K562 (cell line): ENCODE measurements at regions not wholly inside any gene's neighbourhood (a gene's known extent, or its start where the extent isn't known, plus 50 kb on each side); places are given as distances from the start of the nearest gene placed in this dataset.

Experiments used
- ATAC-seq: fragments of 200-7000 bp; cut with Tn5 transposase; 3 replicates; pipeline ENCODE4 v1.9.1; 2020; ENCODE audit warnings: moderate library complexity
- BruUV-seq: library from RNA; stranded (reverse); fragments of 400-500 nt; replicated peaks from 2 replicates; lab custom pipeline; 2021; lab: Mats Ljungman, UMichigan
- CTCF ChIA-PET: fragments of 300-600 bp; formaldehyde crosslinking; extraction: SDS; loops from one replicate; lab custom pipeline; 2021; ENCODE audit warnings: low intra/inter-chr PET ratio; lab: Yijun Ruan, JAX
- POLR2A ChIA-PET: fragments of 300-600, 350-650 bp; sonication (Branson Sonifier 250); formaldehyde crosslinking; extraction: SDS; loops from one replicate; lab custom pipeline; 2021; ENCODE audit warnings: antibody characterized with exemption, inconsistent platforms; lab: Yijun Ruan, JAX
- DNase-seq, 4 experiments: peaks; one replicate each; pipeline versions ENCODE4 v3.0.0 to v3.0.0-alpha.2; 2011 to 2018; ENCODE audit warnings: low spot score in 3 of 4, mixed read lengths in 3 of 4; ENCODE audit errors: extremely low read depth in 1 of 4
- FAIRE-seq: peaks from 2 replicates; lab custom pipeline; 2011; peaks lifted over from hg19 to GRCh38; lab: Jason Lieb, UNC
- H2AFZ ChIP-seq: 2 replicates; pipeline ENCODE4 v1.6.0; 2011; ENCODE audit warnings: low read depth, low read length, control low read depth, inconsistent platforms
- H3K27ac ChIP-seq: fragments of 200-600 bp; 3 replicates; pipeline ENCODE4 v1.8.0; 2011; ENCODE audit warnings: low read depth, mild to moderate bottlenecking, control low read depth, inconsistent platforms, low read length, moderate library complexity, mixed read lengths; ENCODE audit errors: extremely low read depth
- H3K27me3 ChIP-seq, 2 experiments: fragments of 300-600 bp in 1 of 2; 2 replicates in 1 of 2; 3 replicates in 1 of 2; pipeline versions ENCODE4 v1.6.0 to v1.8.0; 2011; ENCODE audit warnings: inconsistent platforms in 2 of 2, low read length in 2 of 2, mild to moderate bottlenecking in 1 of 2, mixed read lengths in 1 of 2, moderate library complexity in 1 of 2; ENCODE audit not compliant: control insufficient read depth in 2 of 2, insufficient read depth in 2 of 2
- H3K36me3 ChIP-seq: fragments of 300-600 bp; 3 replicates; pipeline ENCODE4 v1.8.0; 2011; ENCODE audit warnings: mild to moderate bottlenecking, low read length, inconsistent platforms; ENCODE audit not compliant: control insufficient read depth, insufficient read depth
- H3K4me1 ChIP-seq, 2 experiments: fragments of 200-600 bp in 1 of 2; replicated peaks in 1 of 2; 2 replicates in 1 of 2; 3 replicates in 1 of 2; pipeline versions ENCODE4 v1.5.1 to v1.8.0; 2011; ENCODE audit warnings: inconsistent platforms in 2 of 2, low read length in 2 of 2, mild to moderate bottlenecking in 1 of 2, mixed read lengths in 1 of 2, moderate library complexity in 1 of 2; ENCODE audit not compliant: control insufficient read depth in 2 of 2, insufficient read depth in 2 of 2
- H3K4me2 ChIP-seq: 2 replicates; pipeline ENCODE4 v1.6.1; 2011; ENCODE audit warnings: low read length, control low read depth, inconsistent platforms, mixed read lengths; ENCODE audit not compliant: insufficient read depth
- H3K4me3 ChIP-seq: fragments of 200-600 bp; sonication (generic), shearing (Covaris generic); 2 replicates; pipeline ENCODE4 v1.5.1; 2016; ENCODE audit warnings: control low read depth, inconsistent platforms
- H3K79me2 ChIP-seq: fragments of 200-600 bp; 3 replicates; pipeline ENCODE4 v1.8.0; 2011; ENCODE audit warnings: low read length, inconsistent platforms; ENCODE audit not compliant: control insufficient read depth, insufficient read depth
- H3K9ac ChIP-seq, 2 experiments: 2 replicates each; pipeline versions ENCODE4 v1.6.0 to v1.6.1; 2011; ENCODE audit warnings: low read depth in 2 of 2, low read length in 2 of 2, control low read depth in 1 of 2, inconsistent platforms in 1 of 2, mild to moderate bottlenecking in 1 of 2, mixed read lengths in 1 of 2; ENCODE audit not compliant: insufficient read depth in 1 of 2
- H3K9me1 ChIP-seq: one replicate; pipeline ENCODE4 v1.6.0; 2011; ENCODE audit warnings: inconsistent platforms, mild to moderate bottlenecking, low read length, moderate library complexity; ENCODE audit not compliant: control insufficient read depth, insufficient read depth
- H3K9me3 ChIP-seq: replicated peaks from 2 replicates; pipeline ENCODE4 v1.5.1; 2011; ENCODE audit warnings: low read depth, low read length, inconsistent platforms; ENCODE audit not compliant: control insufficient read depth, insufficient read depth
- H4K20me1 ChIP-seq: replicated peaks from 2 replicates; pipeline ENCODE4 v1.6.1; 2011; ENCODE audit warnings: low read length, inconsistent platforms, mixed read lengths; ENCODE audit not compliant: control insufficient read depth, insufficient read depth
- BRCA1 ChIP-seq, 2 experiments: fragments of 450-650 bp in 1 of 2; sonication (generic) in 1 of 2; formaldehyde crosslinking in 1 of 2; IDR thresholded peaks; 2 replicates each; pipeline versions ENCODE4 v1.5.0 to v1.6.1; 2017 to 2020; ENCODE audit warnings: mild to moderate bottlenecking in 1 of 2, missing genetic modification reagents in 1 of 2
- CEBPB ChIP-seq: fragments of 450-650 bp; IDR thresholded peaks from 2 replicates; pipeline ENCODE4 v1.6.1; 2016; ENCODE audit warnings: missing genetic modification characterization, missing compliant biosample characterization
- HDAC2 ChIP-seq: fragments of 450-650 bp; IDR thresholded peaks from 2 replicates; pipeline ENCODE4 v1.6.1; 2016; ENCODE audit warnings: mild to moderate bottlenecking
- HDAC6 ChIP-seq: IDR thresholded peaks from 2 replicates; pipeline ENCODE4 v1.6.1; 2012; ENCODE audit warnings: low read depth, mild to moderate bottlenecking, control low read depth, inconsistent platforms, low read length, moderate library complexity
- HMBOX1 ChIP-seq: sonication (generic); IDR thresholded peaks from 2 replicates; pipeline ENCODE4 v1.6.1; 2016
- HMG20B ChIP-seq: fragments of 250-450 bp; sonication (Bioruptor Pico); IDR thresholded peaks from 2 replicates; pipeline ENCODE4 v1.5.0; 2021; ENCODE audit warnings: mild to moderate bottlenecking
- HSF4 ChIP-seq: fragments of 250-450 bp; sonication (Bioruptor Pico); IDR thresholded peaks from 2 replicates; pipeline ENCODE4 v2.1.2; 2022; ENCODE audit warnings: mild to moderate bottlenecking, moderate library complexity, borderline replicate concordance
- LARP7 ChIP-seq: fragments of 450-650 bp; IDR thresholded peaks from 2 replicates; pipeline ENCODE4 v1.6.1; 2016
- NR1H2 ChIP-seq: sonication (generic); formaldehyde crosslinking; IDR thresholded peaks from 2 replicates; pipeline ENCODE4 v1.4.0; 2020; ENCODE audit warnings: mild to moderate bottlenecking, missing genetic modification reagents
- PYGO2 ChIP-seq: fragments of 450-650 bp; IDR thresholded peaks from 2 replicates; pipeline ENCODE4 v1.6.1; 2016; ENCODE audit warnings: mild to moderate bottlenecking, missing genetic modification characterization, moderate library complexity, missing compliant biosample characterization
- STAG1 ChIP-seq: sonication (generic); formaldehyde crosslinking; IDR thresholded peaks from 2 replicates; pipeline ENCODE4 v1.5.0; 2020; ENCODE audit warnings: missing genetic modification reagents, borderline replicate concordance
- whole genome bisulfite sequencing: fragments of 100-300 bp; shearing (Covaris generic); methylation state at CpG from one replicate; pipeline ENCODE4 v1.1.6; 2016; ENCODE audit warnings: low coverage, mixed read lengths; ENCODE audit not compliant: insufficient coverage; ENCODE audit errors: missing lambda C conversion rate; 5-methylcytosine and 5-hydroxymethylcytosine counted together
- in situ Hi-C: fragments of 300-500 bp; cut with MboI; formaldehyde crosslinking; loops from 4 replicates; pipeline ENCODE4 v1.15.0; 2018; ENCODE audit warnings: inconsistent platforms, mixed read lengths
- intact Hi-C: fragments of 100-400 bp; cut with micrococcal nuclease; formaldehyde crosslinking; loops from 2 replicates; pipeline ENCODE4 v1.14.2; 2022
- TF ChIP-seq, protein P1 (sequence below): sonication (generic); formaldehyde crosslinking; IDR thresholded peaks from 2 replicates; pipeline ENCODE4 v1.8.0; 2022; ENCODE audit warnings: mild to moderate bottlenecking, missing genetic modification reagents
- TF ChIP-seq, protein P2 (sequence below): fragments of 150-350 bp; conservative IDR thresholded peaks from 2 replicates; pipeline ENCODE4 v1.6.1; 2014; ENCODE audit warnings: low read length

- Histone ChIP-seq H3K79me2 (no peaks in the 10 kb centered on the region), H2AFZ (no peak overlapping the region), H3K36me3 (no peaks in the 10 kb centered on the region), H3K9ac (no peak overlapping the region), H3K27me3 (no peaks in the 10 kb centered on the region), H3K4me2 (no peak overlapping the region), H4K20me1 (no peaks in the 10 kb centered on the region), H3K9me3 (no peaks in the 10 kb centered on the region), H3K9me1 (no peaks in the 10 kb centered on the region), H3K4me1 (no peaks in the 10 kb centered on the region), H3K27ac (no peak overlapping the region), H3K4me3 (no peak overlapping the region)
- no TSS peak for BruUV-seq
- ATAC-seq, result no peak
- CTCF ChIA-PET, result no interaction called here
- intact Hi-C loops (no loop called here), in situ Hi-C loops (no loop called here)
- DNase-seq, result no peak
- TF ChIP-seq STAG1 (CRISPR knock-in tag), result no peak
- no peak for TF ChIP-seq NR1H2
- TF ChIP-seq, protein P1, sequence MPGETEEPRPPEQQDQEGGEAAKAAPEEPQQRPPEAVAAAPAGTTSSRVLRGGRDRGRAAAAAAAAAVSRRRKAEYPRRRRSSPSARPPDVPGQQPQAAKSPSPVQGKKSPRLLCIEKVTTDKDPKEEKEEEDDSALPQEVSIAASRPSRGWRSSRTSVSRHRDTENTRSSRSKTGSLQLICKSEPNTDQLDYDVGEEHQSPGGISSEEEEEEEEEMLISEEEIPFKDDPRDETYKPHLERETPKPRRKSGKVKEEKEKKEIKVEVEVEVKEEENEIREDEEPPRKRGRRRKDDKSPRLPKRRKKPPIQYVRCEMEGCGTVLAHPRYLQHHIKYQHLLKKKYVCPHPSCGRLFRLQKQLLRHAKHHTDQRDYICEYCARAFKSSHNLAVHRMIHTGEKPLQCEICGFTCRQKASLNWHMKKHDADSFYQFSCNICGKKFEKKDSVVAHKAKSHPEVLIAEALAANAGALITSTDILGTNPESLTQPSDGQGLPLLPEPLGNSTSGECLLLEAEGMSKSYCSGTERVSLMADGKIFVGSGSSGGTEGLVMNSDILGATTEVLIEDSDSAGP (CRISPR knock-in tag), result no peak
- no peak for TF ChIP-seq HMBOX1
- TF ChIP-seq PYGO2 (tag), result no peak
- TF ChIP-seq LARP7, result no peak
- no peak for TF ChIP-seq HDAC2
- TF ChIP-seq, protein P2, sequence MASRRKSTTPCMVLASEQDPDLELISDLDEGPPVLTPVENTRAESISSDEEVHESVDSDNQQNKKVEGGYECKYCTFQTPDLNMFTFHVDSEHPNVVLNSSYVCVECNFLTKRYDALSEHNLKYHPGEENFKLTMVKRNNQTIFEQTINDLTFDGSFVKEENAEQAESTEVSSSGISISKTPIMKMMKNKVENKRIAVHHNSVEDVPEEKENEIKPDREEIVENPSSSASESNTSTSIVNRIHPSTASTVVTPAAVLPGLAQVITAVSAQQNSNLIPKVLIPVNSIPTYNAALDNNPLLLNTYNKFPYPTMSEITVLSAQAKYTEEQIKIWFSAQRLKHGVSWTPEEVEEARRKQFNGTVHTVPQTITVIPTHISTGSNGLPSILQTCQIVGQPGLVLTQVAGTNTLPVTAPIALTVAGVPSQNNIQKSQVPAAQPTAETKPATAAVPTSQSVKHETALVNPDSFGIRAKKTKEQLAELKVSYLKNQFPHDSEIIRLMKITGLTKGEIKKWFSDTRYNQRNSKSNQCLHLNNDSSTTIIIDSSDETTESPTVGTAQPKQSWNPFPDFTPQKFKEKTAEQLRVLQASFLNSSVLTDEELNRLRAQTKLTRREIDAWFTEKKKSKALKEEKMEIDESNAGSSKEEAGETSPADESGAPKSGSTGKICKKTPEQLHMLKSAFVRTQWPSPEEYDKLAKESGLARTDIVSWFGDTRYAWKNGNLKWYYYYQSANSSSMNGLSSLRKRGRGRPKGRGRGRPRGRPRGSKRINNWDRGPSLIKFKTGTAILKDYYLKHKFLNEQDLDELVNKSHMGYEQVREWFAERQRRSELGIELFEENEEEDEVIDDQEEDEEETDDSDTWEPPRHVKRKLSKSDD, result no peak
- no peak for TF ChIP-seq HMG20B
- TF ChIP-seq HDAC6, result no peak
- TF ChIP-seq HSF4 (CRISPR knock-in tag), result no peak
- no peak for TF ChIP-seq CEBPB (tag)
- TF ChIP-seq BRCA1 (IDR thresholded peaks at IDR 0.05), result no peak
- TF ChIP-seq BRCA1 (CRISPR knock-in tag; IDR thresholded peaks at IDR 0.05), result no peak
- POLR2A ChIA-PET, result no interaction called here
- no peak for FAIRE-seq
- 2% methylated on average over 4 of the region's 4 CpGs for WGBS
Observed at GRCh38 chr10:130637089-130637676, 501.0 kb downstream of the GLRX3 start.
